ENCODE measurements at regions not wholly inside any gene's neighbourhood (a gene's known extent, or its start where the extent isn't known, plus 50 kb on each side); places are given as distances from the start of the nearest gene placed in this dataset.
"Not testable (repeated sequence)": the region's sequence is repeated elsewhere in the genome, so short reads cannot be mapped to it uniquely, and the experiment has no call there.

DNA sequence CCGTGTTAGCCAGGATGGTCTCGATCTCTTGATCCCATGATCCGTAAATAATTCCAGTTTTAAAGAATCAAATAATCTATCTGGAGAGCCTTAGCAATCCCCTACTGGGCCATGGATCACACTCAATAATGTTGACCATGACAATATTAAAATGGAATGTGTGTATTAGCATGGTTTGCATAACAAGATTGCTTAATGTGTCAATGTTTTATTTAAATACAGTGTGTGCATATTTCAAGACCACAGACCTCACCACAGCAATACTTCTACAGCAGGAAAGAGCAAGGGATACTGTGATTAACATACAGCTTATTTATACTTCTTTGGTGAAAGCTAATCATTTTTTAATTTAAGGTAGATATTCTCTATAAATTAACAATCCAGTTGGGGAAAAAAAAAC, 470.4 kb downstream of the TFAP2B start:
- no peak for DNase-seq (ENCODE audit: extremely low read depth, low read depth, low spot score)

DNA sequence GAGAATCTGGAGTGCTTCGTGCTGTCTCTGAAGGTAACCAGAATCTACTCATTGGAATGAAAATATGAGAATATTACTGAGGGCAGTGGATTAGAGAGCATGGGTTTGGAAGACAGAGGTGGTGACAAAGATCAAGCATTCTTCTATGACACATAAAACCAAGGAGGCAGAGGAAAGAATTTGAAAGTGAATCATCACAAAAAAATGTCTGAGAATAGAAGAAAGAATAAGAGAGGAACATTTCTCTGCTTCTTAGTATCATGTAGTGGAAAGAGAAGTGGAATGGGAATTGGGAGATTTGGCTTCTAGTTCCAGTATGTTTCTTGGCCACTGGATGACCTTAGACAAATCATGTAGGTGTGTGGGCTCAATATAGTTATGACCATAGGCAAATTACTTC, 474.0 kb downstream of the TFAP2B start:
- no peak for DNase-seq (ENCODE audit: extremely low read depth, low read depth, low spot score)

DNA sequence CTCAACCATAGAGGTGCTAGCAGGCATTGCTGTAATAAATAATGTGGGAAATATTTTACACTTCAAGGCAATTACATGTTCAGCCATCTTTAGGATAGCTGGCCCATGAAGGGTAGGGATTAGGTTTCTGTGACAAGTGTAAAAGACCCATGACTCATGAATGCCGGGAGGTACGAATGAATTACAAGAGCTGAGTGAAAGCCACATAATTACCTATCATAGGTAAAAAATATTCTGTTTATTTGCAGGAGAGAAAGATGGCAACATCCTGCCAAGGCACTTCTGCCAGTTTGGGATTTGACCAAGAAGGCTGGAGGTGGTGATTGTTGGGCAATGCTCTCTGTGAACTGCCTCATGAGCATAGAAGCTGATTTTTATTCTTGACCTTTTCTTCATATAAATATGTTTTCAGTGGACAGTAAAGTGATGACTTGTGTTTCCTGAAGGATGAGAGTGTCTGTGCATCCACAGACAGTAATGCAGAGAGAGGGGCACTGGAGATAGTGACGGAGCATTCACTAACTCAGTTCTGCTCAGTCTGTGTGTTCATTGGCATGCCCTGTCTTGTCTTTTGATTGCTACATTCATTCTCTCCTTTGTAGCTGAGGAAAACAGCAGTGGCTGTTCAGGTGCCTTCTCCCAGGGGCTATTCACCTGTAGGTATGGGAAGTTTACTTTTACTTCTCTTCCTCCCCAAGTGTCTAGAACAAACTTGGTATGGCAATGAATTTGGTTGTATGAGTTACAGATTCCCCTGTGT, 481.1 kb downstream of the TFAP2B start:
- DNase-seq (ENCODE audit: extremely low read depth, low read depth, low spot score), result no peak

DNA sequence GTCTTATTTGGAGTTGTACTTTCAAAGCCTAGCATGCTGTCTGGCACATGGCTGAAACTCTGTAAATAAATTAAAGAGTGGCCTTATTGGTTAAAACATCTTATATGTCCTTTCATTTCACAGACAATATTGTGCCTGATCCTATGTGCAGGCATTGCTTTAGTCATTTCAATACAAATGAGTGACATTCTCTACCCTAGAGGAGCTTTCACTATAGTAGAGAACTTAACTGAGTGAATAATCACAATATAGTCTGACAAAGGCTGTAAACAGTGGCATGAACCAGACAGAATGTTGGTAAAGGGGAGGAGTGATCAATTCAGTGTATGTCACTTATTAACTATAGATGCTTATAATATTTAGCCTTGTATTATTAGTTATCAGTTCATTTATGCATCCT, 481.8 kb downstream of the TFAP2B start:
- no peak for DNase-seq (ENCODE audit: extremely low read depth, low read depth, low spot score)

DNA sequence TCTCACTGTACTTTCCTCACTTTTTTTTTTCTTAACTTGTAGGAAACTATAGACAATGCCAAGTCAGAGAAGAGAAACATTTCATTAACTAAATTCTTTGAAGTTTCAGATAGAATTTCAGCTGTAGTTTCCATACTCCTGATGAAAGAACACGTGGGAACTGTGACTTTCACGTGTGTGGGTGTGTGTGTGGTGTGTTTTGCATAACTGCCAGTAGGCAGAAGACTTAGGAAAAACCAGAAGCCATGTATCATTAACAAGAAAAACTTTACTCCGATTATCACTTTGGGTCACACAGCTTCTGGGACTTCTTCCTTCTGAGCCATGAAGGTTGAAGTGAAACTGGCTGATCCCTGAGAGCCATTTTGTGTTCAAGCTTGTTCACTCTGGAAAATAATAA, 483.3 kb downstream of the TFAP2B start:
- DNase-seq (ENCODE audit: extremely low read depth, low read depth, low spot score), result no peak

DNA sequence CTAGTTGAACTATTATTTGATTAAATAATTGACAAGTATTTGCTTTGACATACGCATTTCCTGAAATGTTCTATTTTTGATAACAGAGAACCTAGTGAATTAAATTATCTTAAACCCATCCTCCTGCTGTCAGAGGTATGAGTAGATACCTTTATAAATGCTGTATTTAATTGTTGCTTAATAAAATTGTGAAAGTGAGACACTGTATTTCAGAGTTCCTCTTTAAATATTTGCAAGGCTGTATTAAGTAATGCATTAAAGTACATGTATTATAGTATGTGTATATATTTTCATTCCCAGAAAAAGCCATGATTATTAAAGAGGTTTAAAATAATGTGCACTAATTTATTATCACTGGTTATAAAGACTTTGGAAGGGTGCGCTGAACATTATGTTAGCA, 483.8 kb downstream of the TFAP2B start:
- no peak for DNase-seq (ENCODE audit: extremely low read depth, low read depth, low spot score)

DNA sequence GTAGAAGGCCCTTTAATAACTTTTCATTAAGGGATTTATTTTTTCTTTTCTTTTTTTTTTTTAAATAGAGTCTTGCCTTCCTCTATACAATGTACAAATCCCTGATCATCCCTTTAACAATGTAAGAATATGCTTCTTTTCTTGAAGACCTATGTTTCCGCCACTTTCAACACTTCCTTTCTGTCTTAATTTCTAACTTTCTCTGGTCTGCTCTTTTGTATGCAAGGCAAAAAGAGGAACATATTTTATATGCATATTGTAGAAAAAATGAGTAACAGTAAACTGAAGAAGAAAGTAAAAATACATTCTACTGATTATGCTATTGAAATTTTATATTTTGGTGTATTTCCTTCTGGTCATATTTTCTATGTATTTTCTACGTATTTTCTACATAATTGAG, 484.7 kb downstream of the TFAP2B start:
- no peak for DNase-seq (ENCODE audit: extremely low read depth, low read depth, low spot score)

DNA sequence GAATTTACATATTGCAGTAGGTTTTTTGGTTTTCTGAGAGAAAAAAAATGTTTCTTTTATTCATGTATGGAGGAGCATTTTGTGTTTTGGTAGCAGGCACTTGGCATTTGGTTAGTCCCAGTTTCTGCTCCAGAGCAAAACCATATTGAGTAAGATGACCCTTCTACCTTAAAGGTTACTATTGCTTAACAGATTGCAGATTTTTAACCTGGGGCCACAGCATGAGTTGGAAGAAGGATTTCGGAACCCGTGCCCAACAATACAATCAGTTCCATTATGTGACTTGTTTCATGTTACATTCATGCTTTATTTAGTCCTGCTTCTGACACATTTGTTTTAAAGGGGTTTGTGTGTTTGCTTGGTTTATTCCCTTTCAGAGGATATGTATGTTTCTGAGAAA, 496.3 kb downstream of the TFAP2B start:
- DNase-seq (ENCODE audit: extremely low read depth, low read depth, low spot score), result no peak

DNA sequence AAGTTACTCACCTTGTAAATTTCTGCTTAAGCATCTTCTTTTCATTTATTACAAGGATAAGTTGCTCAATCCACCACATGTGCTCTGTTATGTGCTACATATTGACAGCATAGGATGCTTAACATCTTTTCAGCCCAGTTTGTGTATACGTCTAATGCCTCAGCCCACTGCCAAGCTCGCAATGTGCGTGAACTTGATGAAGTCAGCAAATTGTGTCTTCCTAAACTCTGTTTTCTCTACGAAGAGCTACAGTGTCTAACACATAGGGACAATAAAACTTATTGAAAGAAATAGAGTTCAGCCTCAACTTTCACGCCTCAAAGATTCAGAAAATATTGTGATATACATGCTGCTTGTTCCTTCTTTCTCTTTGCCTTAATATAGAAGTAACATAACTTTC, 500.0 kb downstream of the TFAP2B start:
- no peak for DNase-seq (ENCODE audit: extremely low read depth, low read depth, low spot score)

DNA sequence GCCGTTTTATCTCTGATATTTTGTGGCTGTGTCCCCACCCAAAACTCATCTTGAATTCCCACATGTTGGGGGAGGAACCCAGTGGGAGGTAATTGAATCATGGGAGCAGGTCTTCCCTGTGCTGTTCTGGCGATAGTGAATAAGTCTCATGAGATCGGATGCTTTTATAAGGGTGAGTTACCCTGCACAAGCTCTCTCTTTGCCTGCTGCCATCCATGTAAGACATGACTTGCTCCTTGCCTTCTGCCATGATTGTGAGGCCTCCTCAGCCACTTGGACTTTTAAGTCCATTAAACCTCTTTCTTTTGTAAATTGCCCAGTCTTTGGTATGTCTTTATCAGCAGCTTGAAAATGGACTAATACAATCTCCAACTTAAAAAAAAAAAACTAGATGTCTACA, 502.8 kb downstream of the TFAP2B start:
- DNase-seq (ENCODE audit: extremely low read depth, low read depth, low spot score), result not testable (repeated sequence)

DNA sequence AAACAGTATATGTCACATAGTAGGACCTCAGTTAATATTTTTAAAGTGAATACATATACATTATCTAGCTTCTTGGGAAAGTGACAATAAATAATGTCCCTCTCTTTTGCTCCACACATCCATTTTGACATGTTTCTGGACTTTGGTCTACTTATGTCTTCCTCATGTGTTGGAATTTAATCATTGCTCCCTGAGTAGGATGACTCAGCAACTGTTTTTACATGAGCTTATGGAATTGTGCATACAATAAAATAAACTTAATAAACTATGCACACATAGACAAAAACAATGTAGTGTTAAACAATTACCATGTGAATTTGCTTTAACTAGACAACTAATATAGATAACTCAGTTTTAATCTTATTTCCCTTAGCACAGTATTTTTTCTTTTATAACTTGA, 503.8 kb downstream of the TFAP2B start:
- no peak for DNase-seq (ENCODE audit: extremely low read depth, low read depth, low spot score)

DNA sequence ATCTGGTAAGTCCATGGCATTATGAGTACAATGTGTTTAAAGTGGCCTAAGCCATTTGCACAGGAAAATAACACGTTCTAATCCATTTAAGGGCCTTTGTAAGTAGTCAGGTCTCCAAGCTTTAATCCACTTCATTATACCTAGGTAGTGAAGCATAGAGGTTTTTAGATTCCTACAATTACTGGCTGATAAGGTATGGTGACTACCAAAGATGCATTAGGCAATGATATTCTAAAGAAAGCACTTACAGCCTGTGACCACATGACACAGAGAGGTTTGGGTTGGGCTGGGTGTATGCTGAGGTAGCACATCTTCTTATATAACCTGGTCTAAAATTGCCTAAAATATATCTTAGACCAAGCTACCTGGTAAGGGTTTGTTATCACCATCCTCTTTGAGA, 504.4 kb downstream of the TFAP2B start:
- no peak for DNase-seq (ENCODE audit: extremely low read depth, low read depth, low spot score)

DNA sequence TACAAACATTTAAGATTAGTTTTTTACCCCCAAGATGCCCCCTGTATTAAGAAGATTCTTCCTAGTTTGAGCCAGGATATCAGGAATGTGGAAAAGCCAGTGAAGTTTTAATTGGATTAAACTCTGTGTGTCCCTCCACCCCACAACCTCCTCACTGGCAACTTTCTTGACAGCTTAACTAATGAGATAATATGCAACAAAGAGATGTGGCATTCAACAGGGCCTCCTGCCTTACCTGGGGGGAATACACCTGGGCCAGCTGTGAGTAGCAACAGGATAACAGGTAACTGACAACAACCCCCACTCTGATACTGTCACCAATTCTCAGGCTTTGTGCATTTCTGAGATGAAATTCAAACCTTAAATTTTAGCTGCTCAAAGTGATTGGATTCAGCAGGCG, 512.3 kb downstream of the TFAP2B start:
- DNase-seq (ENCODE audit: extremely low read depth, low read depth, low spot score), result no peak

DNA sequence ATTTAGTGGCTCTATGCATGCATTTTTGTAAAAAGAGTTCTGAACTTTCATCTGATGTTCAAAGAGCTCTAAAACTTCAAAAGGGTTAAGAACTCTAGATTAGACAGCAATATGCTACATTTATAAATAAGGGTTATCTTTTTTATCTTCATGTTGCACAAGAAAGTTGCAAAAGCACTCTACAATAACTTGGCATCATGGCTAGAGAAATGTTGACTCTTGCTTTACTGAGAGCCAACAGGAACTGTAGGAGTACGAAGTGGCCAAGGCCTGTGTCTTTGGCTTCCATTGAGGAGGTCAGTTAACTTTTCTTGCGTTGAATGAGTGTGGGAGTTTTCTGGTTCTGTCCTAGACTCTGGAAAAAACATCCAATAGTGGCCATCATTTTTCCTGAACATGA, 516.9 kb downstream of the TFAP2B start:
- DNase-seq (ENCODE audit: extremely low read depth, low read depth, low spot score), result no peak

DNA sequence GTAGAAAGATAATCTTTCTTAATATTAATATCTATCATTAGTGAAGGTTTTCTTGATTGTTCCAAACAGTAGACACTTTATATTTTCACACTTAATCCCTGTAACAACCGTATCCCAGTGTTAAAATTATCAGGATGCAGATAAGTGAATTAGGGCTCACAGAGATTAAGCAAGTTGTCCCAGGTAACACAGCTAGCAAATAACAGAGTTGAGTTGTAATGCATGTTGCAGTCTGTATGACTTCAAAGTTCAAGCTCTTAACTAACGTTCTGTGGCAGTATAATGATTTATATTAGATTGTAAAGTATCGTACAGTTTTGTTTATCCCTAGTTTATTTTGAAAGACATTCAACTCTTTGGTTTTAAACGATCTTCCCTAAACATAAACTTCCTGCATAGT, 517.5 kb downstream of the TFAP2B start:
- DNase-seq (ENCODE audit: extremely low read depth, low read depth, low spot score), result no peak

DNA sequence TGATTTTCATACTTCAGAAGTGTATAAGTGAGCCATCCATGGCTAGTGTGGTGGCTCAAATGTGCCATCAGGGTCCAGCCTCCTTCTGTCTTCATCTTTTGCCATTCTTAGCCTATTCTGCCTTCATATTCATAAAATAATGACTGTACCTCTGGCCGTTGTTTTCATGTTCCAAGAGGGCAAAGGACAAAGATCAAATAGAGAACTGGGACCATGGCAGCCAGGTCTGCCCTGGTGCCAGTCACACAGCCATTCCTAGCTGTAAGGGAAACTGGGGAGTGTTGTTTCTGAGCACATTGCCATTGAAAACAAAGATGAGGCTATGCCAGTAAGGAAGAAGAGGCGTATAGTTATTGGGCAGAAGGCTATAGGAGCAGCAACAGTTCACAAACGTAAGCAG, 518.6 kb downstream of the TFAP2B start:
- no peak for DNase-seq (ENCODE audit: extremely low read depth, low read depth, low spot score)

DNA sequence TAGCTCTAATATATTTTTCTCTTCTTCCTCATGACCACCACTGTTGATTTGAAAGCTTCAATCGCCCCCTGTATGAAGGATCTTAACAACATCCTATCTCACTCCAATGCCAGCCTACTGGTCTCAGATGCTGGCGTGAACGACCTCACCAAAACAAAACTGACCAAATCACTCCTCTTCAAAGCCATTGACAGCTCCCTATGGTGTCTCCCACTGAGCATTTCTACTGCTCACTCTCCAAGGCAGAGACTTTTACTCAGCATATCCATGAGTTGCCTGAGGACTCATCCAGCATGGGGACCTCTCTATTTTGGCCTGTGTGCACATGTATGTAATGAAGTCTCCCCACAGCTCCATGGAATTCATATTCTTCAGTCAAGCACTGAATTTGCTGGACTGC, 520.4 kb downstream of the TFAP2B start:
- no peak for DNase-seq (ENCODE audit: extremely low read depth, low read depth, low spot score)

DNA sequence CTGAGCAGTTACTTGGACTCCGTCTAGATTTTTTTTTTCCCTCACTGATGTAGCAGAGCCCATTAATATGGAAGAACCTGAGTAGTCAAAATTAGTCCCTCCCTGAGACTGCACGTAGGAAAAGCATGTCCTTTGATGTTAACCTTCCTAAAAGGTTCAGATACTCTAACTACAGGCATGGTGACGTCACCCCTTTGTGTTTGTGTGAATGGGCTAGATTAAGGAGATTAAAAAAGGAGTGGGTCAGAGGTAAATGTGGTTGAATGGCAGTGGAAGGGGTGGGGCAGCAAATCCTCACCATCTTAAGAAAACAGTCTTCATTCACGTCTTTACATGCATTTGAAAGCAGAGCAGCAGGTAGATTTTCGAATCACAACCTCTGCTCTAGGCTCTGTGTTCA, 521.1 kb downstream of the TFAP2B start:
- no peak for DNase-seq (ENCODE audit: extremely low read depth, low read depth, low spot score)

DNA sequence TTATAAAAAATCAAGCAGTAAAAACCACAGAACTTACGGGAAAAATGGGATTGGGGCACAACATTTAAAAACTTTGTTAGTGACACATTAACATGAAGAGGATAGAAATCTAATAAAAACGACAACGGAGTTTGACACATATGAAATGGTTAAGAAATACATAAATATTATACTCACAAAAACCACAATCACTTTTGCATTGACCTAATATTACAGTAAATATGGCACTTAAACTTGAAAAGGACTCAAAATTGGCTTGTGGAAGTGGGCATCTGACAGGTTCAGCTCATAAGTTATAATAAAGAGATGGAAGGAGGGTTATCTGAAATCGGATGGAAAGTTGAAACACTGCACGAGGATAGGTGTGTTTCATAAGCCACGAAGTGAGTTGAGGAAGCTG, 523.7 kb downstream of the TFAP2B start:
- no peak for DNase-seq (ENCODE audit: extremely low read depth, low read depth, low spot score)

DNA sequence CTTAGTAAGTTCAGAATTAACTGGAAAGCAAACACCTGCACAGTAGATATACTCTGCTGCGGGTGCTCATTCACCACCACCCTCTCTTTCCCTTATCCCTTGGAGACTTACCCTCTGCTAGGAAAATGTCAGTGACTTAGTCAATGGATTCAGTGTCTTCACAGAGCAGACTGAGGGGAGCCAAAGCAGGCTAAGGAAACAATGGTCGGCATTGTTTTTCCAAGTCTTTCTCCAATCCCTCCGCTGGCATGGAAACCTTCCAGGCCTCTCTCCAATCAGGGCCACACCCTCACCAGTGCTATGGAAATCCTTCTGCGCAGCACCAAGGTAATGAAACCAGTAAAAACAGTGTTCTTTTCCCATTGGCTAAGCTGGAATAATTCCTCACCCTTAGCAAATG, 531.2 kb downstream of the TFAP2B start:
- no peak for DNase-seq (ENCODE audit: extremely low read depth, low read depth, low spot score)

DNA sequence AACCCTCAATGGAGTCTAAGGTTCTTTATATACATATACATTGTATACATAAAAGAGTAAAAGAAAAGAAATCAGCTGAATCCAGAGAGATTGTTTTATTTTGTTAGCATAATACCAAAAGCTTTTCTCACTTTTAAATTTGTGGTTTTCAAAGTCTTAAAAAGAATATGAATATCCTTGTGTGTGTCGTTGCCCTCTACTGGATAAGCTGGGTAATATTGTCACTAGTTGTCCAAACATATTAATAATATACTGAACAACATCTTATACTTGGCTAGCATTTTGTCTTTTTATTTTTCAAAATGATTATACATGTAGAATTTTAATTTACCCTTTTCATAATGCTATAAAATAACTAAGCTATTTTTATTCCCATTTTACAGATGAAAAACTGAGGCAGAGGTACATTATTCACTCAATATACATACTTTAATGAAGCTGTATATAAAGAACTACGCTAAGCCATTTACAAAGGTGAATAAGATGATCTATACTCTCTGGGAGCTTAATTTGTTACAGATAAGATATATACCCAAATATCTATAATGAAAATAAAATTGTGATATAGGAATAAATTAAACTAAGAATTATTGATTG, 531.7 kb downstream of the TFAP2B start:
- DNase-seq (ENCODE audit: extremely low read depth, low read depth, low spot score), result peak; percentile 1

DNA sequence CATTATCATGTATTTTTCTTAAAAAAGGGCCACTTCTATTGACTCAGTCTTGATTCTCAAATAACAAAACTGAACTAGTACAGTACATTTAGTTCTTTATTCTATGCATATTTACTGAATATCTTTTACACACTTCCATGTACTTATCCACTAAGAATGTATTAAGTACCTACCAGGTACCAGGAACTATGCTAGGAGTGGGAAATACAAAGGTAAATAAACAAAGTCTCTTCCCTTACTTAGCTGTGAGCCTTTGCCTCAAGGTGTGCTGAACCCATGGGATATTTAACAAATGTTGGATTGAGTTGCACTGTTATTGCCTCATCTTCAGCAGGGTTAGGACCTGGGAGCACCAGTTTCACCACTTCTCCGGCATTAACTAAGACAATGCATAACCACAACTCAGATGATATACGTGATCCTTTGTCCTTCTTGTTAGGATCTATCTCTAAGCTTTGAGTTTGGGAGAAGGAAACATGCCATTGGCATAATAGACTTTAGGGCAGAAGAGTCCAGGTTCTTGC, 533.9 kb downstream of the TFAP2B start:
- no peak for DNase-seq (ENCODE audit: extremely low read depth, low read depth, low spot score)

DNA sequence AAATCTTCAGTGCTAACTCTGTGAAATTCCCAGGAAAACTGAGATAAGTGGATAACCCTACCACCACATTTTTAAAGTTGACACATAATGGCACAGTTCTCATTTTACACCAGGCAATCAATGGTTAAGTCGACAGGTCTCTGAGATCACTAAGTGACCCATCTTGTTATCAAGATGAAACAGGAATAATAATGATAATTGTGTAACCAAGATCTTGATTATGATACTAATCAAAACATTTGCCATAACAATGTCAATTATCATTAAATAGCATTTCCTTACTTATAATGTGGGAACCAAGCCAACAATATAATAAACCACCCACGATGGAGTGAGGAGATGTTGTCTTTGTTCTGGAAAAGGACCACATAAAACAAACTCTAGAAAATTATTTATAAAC, 541.6 kb downstream of the TFAP2B start:
- no peak for DNase-seq (ENCODE audit: extremely low read depth, low read depth, low spot score)
